Liver (tissue), 3 donors: ENCODE measurements at regions not wholly inside any gene's neighbourhood (a gene's known extent, or its start where the extent isn't known, plus 50 kb on each side); places are given as distances from the start of the nearest gene placed in this dataset.

ENCODE experiments used
- EGR1 ChIP-seq, 2 donors: IDR thresholded peaks; 2 replicates each; pipeline ENCODE4 v1.6.1; 2016 to 2018; ENCODE audit warnings: antibody characterized with exemption in 2 of 2, low read depth in 2 of 2
- GABPA ChIP-seq, 2 donors: IDR thresholded peaks in 1 of 2; conservative IDR thresholded peaks in 1 of 2; 2 replicates each; pipeline ENCODE4 v1.6.1; 2016; ENCODE audit warnings: antibody characterized with exemption in 2 of 2, mild to moderate bottlenecking in 1 of 2, moderate library complexity in 1 of 2
- TAF1 ChIP-seq: conservative IDR thresholded peaks from 2 replicates; pipeline ENCODE4 v1.6.1; 2016; ENCODE audit warnings: antibody characterized with exemption, mild to moderate bottlenecking
- TF ChIP-seq, protein P1 (sequence below): fragments of 150-350 bp; IDR thresholded peaks from 2 replicates; pipeline ENCODE4 v1.5.1; 2017; ENCODE audit warnings: improper control_type of control experiment, low read depth, low read length; ENCODE audit not compliant: missing input control
- TF ChIP-seq, protein P2 (sequence below): IDR thresholded peaks from 2 replicates; pipeline ENCODE4 v1.6.1; 2016; ENCODE audit warnings: antibody characterized with exemption
- donor health status: healthy.
- donor health status: healthy.

DNA sequence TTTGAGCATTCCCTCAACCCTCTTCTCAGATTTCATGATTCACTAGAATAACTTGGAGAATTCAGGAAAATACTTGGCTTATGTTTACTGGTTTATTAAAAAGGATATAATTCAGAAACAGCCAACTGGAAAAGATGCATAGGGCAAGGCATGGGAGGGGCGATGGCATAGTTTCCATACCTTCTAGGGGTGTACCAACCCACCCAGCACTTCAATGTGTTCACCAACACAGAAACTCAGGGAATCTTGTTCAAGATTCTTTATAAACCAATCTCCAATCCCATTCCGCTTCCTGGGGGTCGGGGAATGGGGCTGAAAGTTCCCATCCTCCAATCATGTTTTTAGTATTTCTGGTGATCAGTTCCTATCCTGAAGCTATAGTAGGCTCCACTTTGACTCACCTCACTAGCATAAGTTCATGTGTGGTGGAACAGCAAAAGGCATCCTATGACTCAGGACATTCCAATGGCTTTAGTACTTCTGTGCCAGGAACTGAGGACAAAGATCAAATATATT lies 164.4 kb downstream of the SIM1 start:
- TF ChIP-seq, protein P1, sequence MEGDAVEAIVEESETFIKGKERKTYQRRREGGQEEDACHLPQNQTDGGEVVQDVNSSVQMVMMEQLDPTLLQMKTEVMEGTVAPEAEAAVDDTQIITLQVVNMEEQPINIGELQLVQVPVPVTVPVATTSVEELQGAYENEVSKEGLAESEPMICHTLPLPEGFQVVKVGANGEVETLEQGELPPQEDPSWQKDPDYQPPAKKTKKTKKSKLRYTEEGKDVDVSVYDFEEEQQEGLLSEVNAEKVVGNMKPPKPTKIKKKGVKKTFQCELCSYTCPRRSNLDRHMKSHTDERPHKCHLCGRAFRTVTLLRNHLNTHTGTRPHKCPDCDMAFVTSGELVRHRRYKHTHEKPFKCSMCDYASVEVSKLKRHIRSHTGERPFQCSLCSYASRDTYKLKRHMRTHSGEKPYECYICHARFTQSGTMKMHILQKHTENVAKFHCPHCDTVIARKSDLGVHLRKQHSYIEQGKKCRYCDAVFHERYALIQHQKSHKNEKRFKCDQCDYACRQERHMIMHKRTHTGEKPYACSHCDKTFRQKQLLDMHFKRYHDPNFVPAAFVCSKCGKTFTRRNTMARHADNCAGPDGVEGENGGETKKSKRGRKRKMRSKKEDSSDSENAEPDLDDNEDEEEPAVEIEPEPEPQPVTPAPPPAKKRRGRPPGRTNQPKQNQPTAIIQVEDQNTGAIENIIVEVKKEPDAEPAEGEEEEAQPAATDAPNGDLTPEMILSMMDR: no peak
- TF ChIP-seq, protein P2, sequence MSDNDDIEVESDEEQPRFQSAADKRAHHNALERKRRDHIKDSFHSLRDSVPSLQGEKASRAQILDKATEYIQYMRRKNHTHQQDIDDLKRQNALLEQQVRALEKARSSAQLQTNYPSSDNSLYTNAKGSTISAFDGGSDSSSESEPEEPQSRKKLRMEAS: no peak
- TF ChIP-seq TAF1 (no peak), GABPA (IDR thresholded peaks at IDR 0.05 in 1 of 2, conservative IDR thresholded peaks at IDR 0.05 in 1 of 2) (no peak), EGR1 (IDR thresholded peaks at IDR 0.05; ENCODE audit: low read depth in 2 of 2) (no peak)
